ENCODE measurements at regions not wholly inside any gene's neighbourhood (a gene's known extent, or its start where the extent isn't known, plus 50 kb on each side); places are given as distances from the start of the nearest gene placed in this dataset.

- no peaks in the 10 kb centered on the region for H3K9me3 ChIP-seq
- no peaks in the 10 kb centered on the region for H3K36me3 ChIP-seq
- H3K27me3 ChIP-seq = no peaks in the 10 kb centered on the region
- intact Hi-C loops (cut with DNase I) = no loop called here
- TF ChIP-seq, protein P1, sequence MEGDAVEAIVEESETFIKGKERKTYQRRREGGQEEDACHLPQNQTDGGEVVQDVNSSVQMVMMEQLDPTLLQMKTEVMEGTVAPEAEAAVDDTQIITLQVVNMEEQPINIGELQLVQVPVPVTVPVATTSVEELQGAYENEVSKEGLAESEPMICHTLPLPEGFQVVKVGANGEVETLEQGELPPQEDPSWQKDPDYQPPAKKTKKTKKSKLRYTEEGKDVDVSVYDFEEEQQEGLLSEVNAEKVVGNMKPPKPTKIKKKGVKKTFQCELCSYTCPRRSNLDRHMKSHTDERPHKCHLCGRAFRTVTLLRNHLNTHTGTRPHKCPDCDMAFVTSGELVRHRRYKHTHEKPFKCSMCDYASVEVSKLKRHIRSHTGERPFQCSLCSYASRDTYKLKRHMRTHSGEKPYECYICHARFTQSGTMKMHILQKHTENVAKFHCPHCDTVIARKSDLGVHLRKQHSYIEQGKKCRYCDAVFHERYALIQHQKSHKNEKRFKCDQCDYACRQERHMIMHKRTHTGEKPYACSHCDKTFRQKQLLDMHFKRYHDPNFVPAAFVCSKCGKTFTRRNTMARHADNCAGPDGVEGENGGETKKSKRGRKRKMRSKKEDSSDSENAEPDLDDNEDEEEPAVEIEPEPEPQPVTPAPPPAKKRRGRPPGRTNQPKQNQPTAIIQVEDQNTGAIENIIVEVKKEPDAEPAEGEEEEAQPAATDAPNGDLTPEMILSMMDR (IDR thresholded peaks at IDR 0.05) = no peak
- H3K4me1 ChIP-seq = no peaks in the 10 kb centered on the region
- H3K27ac ChIP-seq = no peak overlapping the region
- ATAC-seq = no peak
- H3K4me3 ChIP-seq = no peak overlapping the region
- no peak for DNase-seq
Measured at GRCh38 chr17:33463887-33464286, 170.8 kb upstream of the ASIC2 start.

DNA sequence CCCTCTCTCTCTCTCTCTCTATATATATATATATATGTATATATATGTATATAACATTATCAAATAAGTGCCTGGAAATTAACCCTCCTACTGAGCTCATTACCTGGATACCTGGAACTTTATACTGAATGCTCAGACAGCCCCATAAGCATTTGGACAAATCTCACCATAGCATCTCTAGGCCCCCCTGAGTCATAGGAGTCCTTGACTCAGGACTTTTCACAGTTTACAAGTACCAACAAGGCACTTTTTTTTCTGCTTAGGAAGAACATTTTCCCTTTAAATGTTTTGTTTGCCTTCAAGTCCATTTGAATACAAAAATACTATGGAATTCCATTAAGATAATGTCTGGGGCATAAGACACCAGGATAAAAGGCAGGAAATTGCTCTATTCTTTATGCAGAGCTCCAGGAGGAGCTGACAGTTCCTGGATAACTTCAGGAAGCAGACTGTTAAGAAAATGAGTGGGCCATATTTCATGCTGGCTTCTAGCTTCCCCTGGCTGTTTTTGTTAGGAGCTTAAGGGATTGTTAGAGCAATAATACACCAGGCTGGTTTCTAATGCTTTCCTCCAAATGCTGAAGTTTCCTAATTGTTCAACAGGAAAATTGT is 171.7 kb upstream of the ASIC2 start:
- no peaks in the 10 kb centered on the region for H3K36me3 ChIP-seq
- H3K4me3 ChIP-seq = no peak overlapping the region
- intact Hi-C loops (cut with DNase I) = no loop called here
- no peaks in the 10 kb centered on the region for H3K9me3 ChIP-seq
- H3K27me3 ChIP-seq = no peaks in the 10 kb centered on the region
- DNase-seq (no peak), ATAC-seq (no peak)
- TF ChIP-seq, protein P1 (IDR thresholded peaks at IDR 0.05) = no peak
- no peaks in the 10 kb centered on the region for H3K4me1 ChIP-seq
- no peak overlapping the region for H3K27ac ChIP-seq

- TF ChIP-seq, protein P1 (IDR thresholded peaks at IDR 0.05) = no peak
- ATAC-seq (no peak), DNase-seq (no peak)
- H3K27me3 ChIP-seq = no peaks in the 10 kb centered on the region
- H3K4me1 ChIP-seq = no peaks in the 10 kb centered on the region
- H3K9me3 ChIP-seq = no peaks in the 10 kb centered on the region
- intact Hi-C loops (cut with DNase I) = no loop called here
- H3K36me3 ChIP-seq = no peaks in the 10 kb centered on the region
- no peak overlapping the region for H3K4me3 ChIP-seq
- H3K27ac ChIP-seq = no peak overlapping the region
Measured at GRCh38 chr17:33469421-33469820, 176.3 kb upstream of the ASIC2 start.

DNA sequence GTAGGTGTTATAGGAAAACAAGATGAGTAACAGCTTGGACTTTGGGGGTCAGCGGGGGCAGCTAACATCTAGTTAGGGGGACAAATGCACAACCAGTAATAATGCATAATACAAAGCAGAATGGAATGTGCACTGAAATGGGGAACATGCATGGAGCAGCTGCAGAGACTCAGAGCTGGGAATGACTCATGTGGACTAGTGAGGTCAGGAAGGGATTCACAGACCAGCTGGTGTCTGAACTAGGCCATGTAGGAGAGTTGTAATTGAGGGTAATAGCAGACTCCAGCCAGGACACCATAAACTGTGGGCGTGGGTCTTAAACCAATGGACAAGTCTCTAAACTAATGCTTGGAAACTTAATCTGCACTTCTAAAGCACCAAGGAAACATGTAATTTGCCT is 176.8 kb upstream of the ASIC2 start:
- Histone ChIP-seq H3K27me3 (no peaks in the 10 kb centered on the region), H3K4me1 (no peaks in the 10 kb centered on the region), H3K9me3 (no peaks in the 10 kb centered on the region), H3K27ac (no peak overlapping the region), H3K36me3 (no peaks in the 10 kb centered on the region), H3K4me3 (no peak overlapping the region)
- TF ChIP-seq, protein P1 (IDR thresholded peaks at IDR 0.05) = no peak
- intact Hi-C loops (cut with DNase I) = no loop called here
- DNase-seq (no peak), ATAC-seq (peak; percentile 36)

DNA sequence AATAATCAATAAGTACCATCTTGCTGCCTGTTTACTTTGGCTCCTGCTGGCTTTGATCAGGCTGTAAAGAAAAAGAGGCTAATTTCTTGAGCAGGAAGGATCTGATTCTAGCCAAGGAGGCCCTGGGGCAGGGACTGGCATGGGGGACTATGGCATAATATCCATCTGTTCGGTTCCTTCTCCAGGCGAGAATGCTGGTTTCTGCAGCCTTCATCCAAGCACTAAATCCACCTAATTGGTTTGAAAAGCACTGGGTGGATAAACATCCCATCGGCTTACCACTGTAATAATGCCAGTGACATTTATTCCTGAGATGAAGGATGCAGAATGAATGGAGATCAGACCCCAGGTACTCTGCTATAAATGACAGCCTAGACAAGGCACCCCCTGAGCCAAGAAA is 180.0 kb upstream of the ASIC2 start:
- ATAC-seq = no peak
- Histone ChIP-seq H3K4me1 (no peaks in the 10 kb centered on the region), H3K27me3 (no peaks in the 10 kb centered on the region), H3K27ac (no peak overlapping the region), H3K36me3 (no peaks in the 10 kb centered on the region), H3K9me3 (no peaks in the 10 kb centered on the region), H3K4me3 (no peak overlapping the region)
- DNase-seq = no peak
- TF ChIP-seq, protein P1 (IDR thresholded peaks at IDR 0.05) = no peak
- intact Hi-C loops (cut with DNase I) = no loop called here

- H3K36me3 ChIP-seq = no peaks in the 10 kb centered on the region
- H3K4me1 ChIP-seq = no peaks in the 10 kb centered on the region
- H3K4me3 ChIP-seq = no peak overlapping the region
- no peak overlapping the region for H3K27ac ChIP-seq
- no peaks in the 10 kb centered on the region for H3K27me3 ChIP-seq
- no peaks in the 10 kb centered on the region for H3K9me3 ChIP-seq
- DNase-seq = no peak
- intact Hi-C loops (cut with DNase I) = no loop called here
- ATAC-seq = no peak
- TF ChIP-seq, protein P1 (IDR thresholded peaks at IDR 0.05) = no peak
Measured at GRCh38 chr17:33474789-33475188, 181.7 kb upstream of the ASIC2 start.

Measured in upper lobe of right lung (tissue), 1 donor.